ENCODE measurements at regions not wholly inside any gene's neighbourhood (a gene's known extent, or its start where the extent isn't known, plus 50 kb on each side); places are given as distances from the start of the nearest gene placed in this dataset.

GRCh38 chr2:9053534-9053931 lies 50.0 kb upstream of the MBOAT2 start:
- no peak for TF ChIP-seq POLR2A (IDR thresholded peaks at IDR 0.05; ENCODE audit: low read length)
- TF ChIP-seq GATA1 (IDR thresholded peaks at IDR 0.05; ENCODE audit: low read depth, low read length), result no peak

Measured in erythroblast (primary cell).